Esophagus muscularis mucosa (tissue), 4 donors: ENCODE measurements at regions not wholly inside any gene's neighbourhood (a gene's known extent, or its start where the extent isn't known, plus 50 kb on each side); places are given as distances from the start of the nearest gene placed in this dataset.

Experiments
- DNase-seq: peaks from one replicate; pipeline ENCODE4 v3.0.0-alpha.2; 2017; ENCODE audit errors: extremely low spot score
- H3K27ac ChIP-seq, 4 donors: fragments of 200-600 bp; sonication (generic); replicated peaks in 1 of 4; 1 replicate in 3 of 4; 2 replicates in 1 of 4; pipeline ENCODE4 v1.5.1; 2016 to 2019; ENCODE audit warnings: mild to moderate bottlenecking in 1 of 4
- H3K27me3 ChIP-seq, 4 donors: fragments of 200-600 bp; sonication (generic); one replicate each; pipeline versions ENCODE4 v1.5.1 to v1.6.0; 2016 to 2019
- H3K36me3 ChIP-seq, 4 donors: fragments of 200-600 bp; sonication (generic); one replicate each; pipeline ENCODE4 v1.5.1; 2016 to 2019
- H3K4me1 ChIP-seq, 4 donors: fragments of 200-600 bp; sonication (generic); one replicate each; pipeline ENCODE4 v1.5.1; 2016 to 2019
- H3K4me3 ChIP-seq, 4 donors: fragments of 200-600 bp; sonication (generic); 1 replicate in 2 of 4; 2 replicates in 2 of 4; pipeline ENCODE4 v1.5.1; 2016 to 2019; ENCODE audit warnings: mild to moderate bottlenecking in 4 of 4, moderate library complexity in 1 of 4
- H3K9me3 ChIP-seq, 4 donors: fragments of 200-600 bp; sonication (generic); 1 replicate in 3 of 4; 2 replicates in 1 of 4; pipeline ENCODE4 v1.5.1; 2016 to 2019
- CTCF ChIP-seq, 3 experiments: fragments of 200-600 bp in 2 of 3; fragments of 450-650 bp in 1 of 3; sonication (generic) in 2 of 3; IDR thresholded peaks; one replicate each; pipeline ENCODE4 v1.5.1; 2017 to 2019; ENCODE audit warnings: antibody characterized with exemption in 3 of 3, mild to moderate bottlenecking in 2 of 3, moderate library complexity in 1 of 3
- EP300 ChIP-seq: sonication (generic); formaldehyde crosslinking; IDR thresholded peaks from one replicate; pipeline ENCODE4 v1.6.1; 2017; ENCODE audit warnings: antibody characterized with exemption
- POLR2A ChIP-seq: fragments of 450-650 bp; IDR thresholded peaks from one replicate; pipeline ENCODE4 v1.6.1; 2017; ENCODE audit warnings: antibody characterized with exemption, moderate library complexity, mild to moderate bottlenecking, low read depth
- POLR2AphosphoS5 ChIP-seq, 2 donors: sonication (generic); formaldehyde crosslinking; IDR thresholded peaks; one replicate each; pipeline ENCODE4 v1.6.1; 2017; ENCODE audit warnings: antibody characterized with exemption in 2 of 2
- WGBS: methylation state at CpG from one replicate; pipeline ENCODE4 v1.1.5; 2018; 5-methylcytosine and 5-hydroxymethylcytosine counted together
- intact Hi-C: fragments of 100-400 bp; cut with DNase I; formaldehyde crosslinking; loops from one replicate; pipeline ENCODE4 v1.15.1; 2023

GRCh38 chr6:105850261-105851112 lies 235.6 kb upstream of the PRDM1 start:
- no peak for DNase-seq
- no peak overlapping the region for H3K4me3 ChIP-seq
- no peaks in the 10 kb centered on the region for H3K27me3 ChIP-seq
- peaks cover 0 to 8% (median 5%) of the 10 kb centered on the region in 4 donors for H3K4me1 ChIP-seq
- TF ChIP-seq CTCF (IDR thresholded peaks at IDR 0.05) = no peak
- TF ChIP-seq EP300 = no peak
- no peak for TF ChIP-seq POLR2AphosphoS5 (IDR thresholded peaks at IDR 0.05)
- no peak for TF ChIP-seq POLR2A
- no peak overlapping the region for H3K27ac ChIP-seq
- H3K36me3 ChIP-seq = no peaks in the 10 kb centered on the region
- intact Hi-C loops = no loop called here
- WGBS = 75% methylated on average over 11 of the region's 11 CpGs
- H3K9me3 ChIP-seq = no peaks in the 10 kb centered on the region

- Histone ChIP-seq H3K36me3 (no peaks in the 10 kb centered on the region), H3K9me3 (no peaks in the 10 kb centered on the region), H3K4me3 (no peak overlapping the region), H3K27ac (no peak overlapping the region), H3K4me1 (peaks cover 0 to 8% (median 5%) of the 10 kb centered on the region in 4 donors), H3K27me3 (no peaks in the 10 kb centered on the region)
- 89% methylated on average over 6 of the region's 6 CpGs for WGBS
- intact Hi-C loops = no loop called here
- no peak for DNase-seq
- TF ChIP-seq CTCF (IDR thresholded peaks at IDR 0.05) (no peak), EP300 (no peak), POLR2A (no peak), POLR2AphosphoS5 (IDR thresholded peaks at IDR 0.05) (no peak)
These were observed 236.4 kb upstream of the PRDM1 start for GRCh38 chr6:105849746-105850145.

GRCh38 chr6:105847433-105847832 lies 238.7 kb upstream of the PRDM1 start:
- DNase-seq = no peak
- H3K27me3 ChIP-seq = no peaks in the 10 kb centered on the region
- no peak for TF ChIP-seq POLR2A
- no peak overlapping the region for H3K4me3 ChIP-seq
- no peak overlapping the region for H3K27ac ChIP-seq
- intact Hi-C loops = no loop called here
- H3K36me3 ChIP-seq = no peaks in the 10 kb centered on the region
- H3K4me1 ChIP-seq = peaks cover 0 to 15% (median 8%) of the 10 kb centered on the region in 4 donors
- H3K9me3 ChIP-seq = no peaks in the 10 kb centered on the region

GRCh38 chr6:105844275-105844883 lies 241.8 kb upstream of the PRDM1 start:
- H3K36me3 ChIP-seq = no peaks in the 10 kb centered on the region
- no peaks in the 10 kb centered on the region for H3K27me3 ChIP-seq
- peak in 1 of 2 donors; percentile 27 for TF ChIP-seq POLR2AphosphoS5 (IDR thresholded peaks at IDR 0.05)
- TF ChIP-seq POLR2A = no peak
- TF ChIP-seq EP300 = no peak
- TF ChIP-seq CTCF (IDR thresholded peaks at IDR 0.05) = no peak
- H3K27ac ChIP-seq = no peak overlapping the region
- intact Hi-C loops = no loop called here
- no peak overlapping the region for H3K4me3 ChIP-seq
- WGBS = 33% methylated on average over 7 of the region's 7 CpGs
- H3K4me1 ChIP-seq = peaks cover 0 to 6% (median 2%) of the 10 kb centered on the region in 4 donors
- DNase-seq = no peak
- H3K9me3 ChIP-seq = no peaks in the 10 kb centered on the region

GRCh38 chr6:105839266-105839665 lies 246.9 kb upstream of the PRDM1 start:
- H3K36me3 ChIP-seq = no peaks in the 10 kb centered on the region
- DNase-seq = no peak
- H3K4me3 ChIP-seq = no peak overlapping the region
- intact Hi-C loops = no loop called here
- H3K9me3 ChIP-seq = no peaks in the 10 kb centered on the region
- no peaks in the 10 kb centered on the region for H3K27me3 ChIP-seq
- peaks cover 0 to 3% (median 1%) of the 10 kb centered on the region in 4 donors for H3K4me1 ChIP-seq
- H3K27ac ChIP-seq = no peak overlapping the region
- no peak for TF ChIP-seq CTCF (IDR thresholded peaks at IDR 0.05)
- TF ChIP-seq POLR2A = no peak
- no peak for TF ChIP-seq POLR2AphosphoS5 (IDR thresholded peaks at IDR 0.05)
- no peak for TF ChIP-seq EP300
